ENCODE measurements at regions not wholly inside any gene's neighbourhood (a gene's known extent, or its start where the extent isn't known, plus 50 kb on each side); places are given as distances from the start of the nearest gene placed in this dataset.

DNA sequence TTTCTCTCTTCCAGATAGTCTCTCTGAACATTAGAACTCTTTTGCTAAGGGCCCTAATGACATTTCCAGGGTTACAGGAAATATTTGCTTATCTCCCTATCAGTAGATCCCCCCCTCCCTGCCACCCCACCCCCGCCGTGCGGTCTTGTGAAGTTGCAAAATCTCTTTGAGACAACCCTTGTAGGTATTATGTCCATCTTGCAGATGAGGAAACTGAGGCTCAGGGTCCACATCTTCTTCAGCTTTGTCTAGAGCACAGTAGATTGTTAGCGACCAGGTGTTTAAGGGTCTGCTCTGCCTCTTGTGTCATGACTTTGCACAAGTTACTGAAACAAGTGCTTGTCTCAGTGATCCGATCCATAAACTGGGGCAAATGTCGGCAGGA is 65.8 kb upstream of the GATA6 start:
- DNase-seq (ENCODE audit: extremely low read depth, low read depth): no peak
- TF ChIP-seq CTCF (IDR thresholded peaks at IDR 0.05; ENCODE audit: low read depth, low read length): no peak

- TF ChIP-seq CTCF (IDR thresholded peaks at IDR 0.05; ENCODE audit: low read depth, low read length): no peak
- no peak for DNase-seq (ENCODE audit: extremely low read depth, low read depth)
Observed at GRCh38 chr18:22106536-22107292, 62.7 kb upstream of the GATA6 start.

GRCh38 chr18:22108674-22109073 is 60.7 kb upstream of the GATA6 start:
- no peak for TF ChIP-seq CTCF (IDR thresholded peaks at IDR 0.05; ENCODE audit: low read depth, low read length)
- DNase-seq (ENCODE audit: extremely low read depth, low read depth): no peak

GRCh38 chr18:22109535-22109934 is 59.9 kb upstream of the GATA6 start:
- no peak for DNase-seq (ENCODE audit: extremely low read depth, low read depth)
- no peak for TF ChIP-seq CTCF (IDR thresholded peaks at IDR 0.05; ENCODE audit: low read depth, low read length)

GRCh38 chr18:22110461-22110924 is 58.9 kb upstream of the GATA6 start:
- DNase-seq (ENCODE audit: extremely low read depth, low read depth): no peak
- no peak for TF ChIP-seq CTCF (IDR thresholded peaks at IDR 0.05; ENCODE audit: low read depth, low read length)

DNA sequence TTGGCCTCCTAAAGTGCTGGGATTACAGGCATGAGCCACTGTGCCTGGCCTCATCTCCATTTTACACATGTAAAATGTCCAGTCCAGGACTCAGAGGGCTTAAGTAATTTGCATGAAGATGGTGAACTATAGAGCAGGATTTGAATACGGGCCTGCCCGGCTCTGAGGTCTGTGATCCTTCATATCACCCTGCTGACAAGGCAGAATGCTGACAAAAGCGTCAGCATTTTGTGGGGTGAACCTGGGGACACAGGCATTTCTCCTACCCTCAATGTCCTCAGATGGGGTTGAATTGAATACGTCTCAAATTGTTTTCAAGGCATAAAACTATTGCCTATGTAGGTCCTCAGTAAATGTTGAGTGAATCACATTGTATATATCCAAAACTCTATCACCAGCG is 57.2 kb upstream of the GATA6 start:
- no peak for DNase-seq (ENCODE audit: extremely low read depth, low read depth)
- no peak for TF ChIP-seq CTCF (IDR thresholded peaks at IDR 0.05; ENCODE audit: low read depth, low read length)

DNA sequence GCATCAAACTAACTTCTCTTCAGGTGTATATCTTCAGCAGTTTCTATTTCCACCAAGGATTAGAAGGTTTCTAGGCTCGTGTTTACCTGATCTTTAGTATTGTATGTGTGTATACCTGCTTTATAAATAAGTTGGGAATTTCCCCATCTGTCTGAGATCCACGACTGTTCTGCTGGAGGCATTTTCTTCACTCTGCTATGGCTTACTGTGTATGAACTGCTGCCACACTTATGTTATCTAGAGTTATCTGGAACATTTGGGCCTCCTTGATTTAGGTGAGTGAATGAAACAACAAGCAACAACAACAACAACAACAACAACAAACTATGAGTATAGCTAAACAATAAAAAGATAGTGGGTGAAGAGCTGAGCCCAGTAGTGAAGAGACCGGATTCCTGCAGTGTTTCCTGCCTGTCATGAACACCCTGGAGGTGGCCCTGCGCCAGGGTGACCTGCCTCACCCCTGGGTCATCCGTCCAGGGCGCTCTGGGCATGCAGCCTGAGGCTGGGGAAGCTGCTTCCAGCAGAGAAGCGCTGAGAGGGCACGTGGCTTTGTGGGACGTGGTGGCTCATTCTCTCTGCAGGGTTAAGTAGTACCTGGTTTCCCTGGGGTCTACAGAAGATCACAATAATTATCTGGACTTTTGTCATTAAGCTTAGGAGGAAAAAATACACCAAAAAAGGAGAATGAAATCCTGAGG is 56.1 kb upstream of the GATA6 start:
- no peak for TF ChIP-seq CTCF (IDR thresholded peaks at IDR 0.05; ENCODE audit: low read depth, low read length)
- no peak for DNase-seq (ENCODE audit: extremely low read depth, low read depth)

All from AG09319 (cell line).